OCI-LY1 (cell line): ENCODE measurements at regions not wholly inside any gene's neighbourhood (a gene's known extent, or its start where the extent isn't known, plus 50 kb on each side); places are given as distances from the start of the nearest gene placed in this dataset.

Source experiments
- H2AFZ ChIP-seq: fragments of 200-600 bp; sonication (generic), shearing (Covaris generic); 2 replicates; pipeline ENCODE4 v1.6.0; 2014; ENCODE audit warnings: antibody characterized with exemption, mild to moderate bottlenecking, low read length
- H3F3A ChIP-seq: fragments of 200-600 bp; sonication (generic), shearing (Covaris generic); 2 replicates; pipeline ENCODE4 v1.6.0; 2014; ENCODE audit warnings: mild to moderate bottlenecking, antibody characterized with exemption, low read length, moderate library complexity; ENCODE audit not compliant: insufficient read depth
- H3K27ac ChIP-seq: fragments of 200-600 bp; sonication (generic); 2 replicates; pipeline ENCODE4 v1.5.1; 2014; ENCODE audit warnings: low read length, mixed run types, mild to moderate bottlenecking, low read depth; ENCODE audit not compliant: poor library complexity, severe bottlenecking
- H3K27me3 ChIP-seq: fragments of 200-600 bp; sonication (generic); 2 replicates; pipeline ENCODE4 v1.6.0; 2014; ENCODE audit warnings: antibody characterized with exemption, mild to moderate bottlenecking, low read length, moderate library complexity; ENCODE audit not compliant: insufficient read depth
- H3K36me3 ChIP-seq: fragments of 200-600 bp; sonication (generic); 2 replicates; pipeline ENCODE4 v1.6.1; 2014; ENCODE audit warnings: mild to moderate bottlenecking, antibody characterized with exemption, low read length, moderate library complexity, mixed read lengths; ENCODE audit not compliant: insufficient read depth
- H3K4me1 ChIP-seq: fragments of 200-600 bp; sonication (generic); 2 replicates; pipeline ENCODE4 v1.5.1; 2014; ENCODE audit warnings: mild to moderate bottlenecking, low read length, moderate library complexity; ENCODE audit not compliant: insufficient read depth, severe bottlenecking
- H3K4me2 ChIP-seq: fragments of 200-600 bp; sonication (generic), shearing (Covaris generic); 2 replicates; pipeline ENCODE4 v1.6.1; 2014; ENCODE audit warnings: low read length
- H3K4me3 ChIP-seq: fragments of 200-600 bp; sonication (generic); 2 replicates; pipeline ENCODE4 v1.5.1; 2014; ENCODE audit warnings: low read length, low read depth, mild to moderate bottlenecking, mixed read lengths; ENCODE audit not compliant: poor library complexity, severe bottlenecking
- H3K79me2 ChIP-seq: fragments of 200-600 bp; shearing (Covaris generic); 2 replicates; pipeline ENCODE4 v1.6.1; 2016; ENCODE audit warnings: mixed run types, low read length, mixed read lengths; ENCODE audit not compliant: insufficient read depth
- H3K9ac ChIP-seq: fragments of 200-600 bp; sonication (generic), shearing (Covaris generic); 2 replicates; pipeline ENCODE4 v1.6.1; 2014; ENCODE audit warnings: mild to moderate bottlenecking, low read length, mixed read lengths
- H3K9me2 ChIP-seq: fragments of 200-600 bp; sonication (generic), shearing (Covaris generic); 2 replicates; pipeline ENCODE4 v1.6.1; 2014; ENCODE audit warnings: low read depth, mild to moderate bottlenecking, low read length, mixed read lengths
- H3K9me3 ChIP-seq: fragments of 200-600 bp; shearing (Covaris generic); 2 replicates; pipeline ENCODE4 v1.6.1; 2014; ENCODE audit warnings: low read length, mixed read lengths
- H4K20me1 ChIP-seq: fragments of 200-600 bp; sonication (generic), shearing (Covaris generic); 2 replicates; pipeline ENCODE4 v1.6.0; 2016; ENCODE audit warnings: mild to moderate bottlenecking, low read length; ENCODE audit not compliant: insufficient read depth
- EZH2 ChIP-seq: fragments of 200-600 bp; sonication (generic), shearing (Covaris generic); IDR thresholded peaks from 2 replicates; pipeline ENCODE4 v1.8.0; 2017; ENCODE audit warnings: borderline replicate concordance, mixed run types, mild to moderate bottlenecking, antibody characterized with exemption, low read length, moderate library complexity, mixed read lengths
- TF ChIP-seq, protein P1 (sequence below): fragments of 200-600 bp; sonication (generic), shearing (Covaris generic); IDR thresholded peaks from 2 replicates; pipeline ENCODE4 v1.5.1; 2017; ENCODE audit warnings: mild to moderate bottlenecking, antibody characterized with exemption, low read length, moderate library complexity, mixed read lengths

DNA sequence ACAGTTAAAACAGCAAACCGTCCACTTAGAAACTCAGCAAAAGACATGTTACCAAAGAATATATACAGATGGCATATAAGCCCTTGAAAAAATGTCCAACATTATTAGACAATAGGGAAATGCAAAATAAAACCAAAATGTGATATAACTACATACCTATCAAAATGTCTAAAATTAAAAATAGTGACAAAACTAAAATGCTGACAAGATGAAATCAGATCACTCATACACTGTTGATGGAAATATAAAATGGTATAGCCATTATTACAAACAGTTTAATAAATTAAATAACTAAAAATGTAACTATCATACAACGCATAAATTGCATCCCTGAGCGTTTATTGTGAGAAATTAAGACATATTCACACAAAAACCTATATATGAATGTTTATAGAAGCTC, 939.7 kb upstream of the ZWINT start:
- Histone ChIP-seq H3K4me2 (no peak overlapping the region), H3K9me3 (no peaks in the 10 kb centered on the region), H3K9ac (no peak overlapping the region), H3K27ac (no peak overlapping the region), H3K27me3 (no peaks in the 10 kb centered on the region), H2AFZ (no peak overlapping the region), H3K4me3 (no peak overlapping the region), H3K4me1 (no peaks in the 10 kb centered on the region), H4K20me1 (no peaks in the 10 kb centered on the region), H3K36me3 (no peaks in the 10 kb centered on the region), H3K9me2 (no peaks in the 10 kb centered on the region), H3F3A (no peaks in the 10 kb centered on the region), H3K79me2 (no peaks in the 10 kb centered on the region)
- no peak for TF ChIP-seq EZH2
- TF ChIP-seq, protein P1, sequence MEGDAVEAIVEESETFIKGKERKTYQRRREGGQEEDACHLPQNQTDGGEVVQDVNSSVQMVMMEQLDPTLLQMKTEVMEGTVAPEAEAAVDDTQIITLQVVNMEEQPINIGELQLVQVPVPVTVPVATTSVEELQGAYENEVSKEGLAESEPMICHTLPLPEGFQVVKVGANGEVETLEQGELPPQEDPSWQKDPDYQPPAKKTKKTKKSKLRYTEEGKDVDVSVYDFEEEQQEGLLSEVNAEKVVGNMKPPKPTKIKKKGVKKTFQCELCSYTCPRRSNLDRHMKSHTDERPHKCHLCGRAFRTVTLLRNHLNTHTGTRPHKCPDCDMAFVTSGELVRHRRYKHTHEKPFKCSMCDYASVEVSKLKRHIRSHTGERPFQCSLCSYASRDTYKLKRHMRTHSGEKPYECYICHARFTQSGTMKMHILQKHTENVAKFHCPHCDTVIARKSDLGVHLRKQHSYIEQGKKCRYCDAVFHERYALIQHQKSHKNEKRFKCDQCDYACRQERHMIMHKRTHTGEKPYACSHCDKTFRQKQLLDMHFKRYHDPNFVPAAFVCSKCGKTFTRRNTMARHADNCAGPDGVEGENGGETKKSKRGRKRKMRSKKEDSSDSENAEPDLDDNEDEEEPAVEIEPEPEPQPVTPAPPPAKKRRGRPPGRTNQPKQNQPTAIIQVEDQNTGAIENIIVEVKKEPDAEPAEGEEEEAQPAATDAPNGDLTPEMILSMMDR: no peak

DNA sequence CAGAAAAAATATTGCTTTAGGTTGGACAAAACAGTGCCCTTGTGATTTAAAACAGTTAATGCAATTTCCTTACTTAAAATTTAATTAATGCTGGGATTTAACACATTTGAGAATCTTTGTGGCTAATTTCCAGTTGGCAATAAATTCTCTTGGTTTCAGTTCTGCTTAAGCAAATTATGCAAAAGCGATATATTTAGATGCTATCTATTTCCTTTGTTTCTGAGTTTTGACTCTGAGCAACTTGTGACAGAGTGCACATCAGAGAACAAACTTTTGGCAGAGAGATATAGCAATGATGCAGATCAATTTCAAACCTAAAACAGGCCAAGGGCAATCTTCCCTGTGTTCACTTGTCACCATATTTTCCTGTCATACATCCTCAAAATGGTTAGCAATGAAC, 933.6 kb upstream of the ZWINT start:
- no peaks in the 10 kb centered on the region for H3K27me3 ChIP-seq
- no peaks in the 10 kb centered on the region for H3K9me3 ChIP-seq
- no peak overlapping the region for H2AFZ ChIP-seq
- no peaks in the 10 kb centered on the region for H3K4me1 ChIP-seq
- H3K27ac ChIP-seq: no peak overlapping the region
- H3K36me3 ChIP-seq: no peaks in the 10 kb centered on the region
- H3K9ac ChIP-seq: no peak overlapping the region
- no peaks in the 10 kb centered on the region for H3K79me2 ChIP-seq
- no peak overlapping the region for H3K4me3 ChIP-seq
- no peaks in the 10 kb centered on the region for H3K9me2 ChIP-seq
- TF ChIP-seq, protein P1: no peak
- no peak for TF ChIP-seq EZH2
- H4K20me1 ChIP-seq: no peaks in the 10 kb centered on the region
- H3F3A ChIP-seq: no peaks in the 10 kb centered on the region
- H3K4me2 ChIP-seq: no peak overlapping the region

DNA sequence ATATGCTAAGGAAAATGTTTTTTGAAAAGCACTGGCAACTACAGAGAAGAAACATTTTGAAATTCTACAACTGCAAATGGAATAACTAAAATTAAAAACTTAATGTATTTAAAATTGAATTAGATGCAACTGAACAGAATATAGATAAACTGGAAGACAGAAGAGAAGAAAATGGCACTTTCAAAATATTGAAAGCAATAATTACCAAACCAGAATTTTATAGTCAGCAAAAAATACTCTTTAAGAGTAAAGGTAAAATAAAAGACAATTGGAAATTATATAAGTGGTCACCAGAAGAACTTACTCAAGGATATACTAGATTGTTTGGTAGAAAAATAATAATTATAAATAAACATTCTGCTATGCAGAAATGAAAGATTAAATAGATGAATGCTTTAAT, 927.7 kb upstream of the ZWINT start:
- Histone ChIP-seq H3K9me3 (no peaks in the 10 kb centered on the region), H3K4me3 (no peak overlapping the region), H3K9me2 (no peaks in the 10 kb centered on the region), H3K4me2 (no peak overlapping the region), H3K9ac (no peak overlapping the region), H3K79me2 (no peaks in the 10 kb centered on the region), H3K36me3 (no peaks in the 10 kb centered on the region), H2AFZ (no peak overlapping the region), H3K4me1 (no peaks in the 10 kb centered on the region), H4K20me1 (no peaks in the 10 kb centered on the region), H3K27me3 (no peaks in the 10 kb centered on the region), H3F3A (no peaks in the 10 kb centered on the region), H3K27ac (no peak overlapping the region)
- no peak for TF ChIP-seq EZH2
- TF ChIP-seq, protein P1: no peak
